CD14-positive monocyte (primary cell): ENCODE measurements at regions not wholly inside any gene's neighbourhood (a gene's known extent, or its start where the extent isn't known, plus 50 kb on each side); places are given as distances from the start of the nearest gene placed in this dataset.

Experiments used
- DNase-seq, 3 donors: peaks; one replicate each; pipeline ENCODE4 v3.0.0-alpha.2; 2011 to 2022
- H2AFZ ChIP-seq: 2 replicates; pipeline ENCODE4 v1.6.0; 2012; ENCODE audit warnings: mild to moderate bottlenecking, low read depth, low read length, inconsistent platforms; ENCODE audit not compliant: insufficient read depth, poor library complexity, severe bottlenecking
- H3K27ac ChIP-seq, 2 donors: 1 replicate in 1 of 2; 2 replicates in 1 of 2; pipeline ENCODE4 v1.5.1; 2012 to 2013; ENCODE audit warnings: low read length in 2 of 2, control low read depth in 1 of 2, inconsistent platforms in 1 of 2, low read depth in 1 of 2, mild to moderate bottlenecking in 1 of 2
- H3K27me3 ChIP-seq, 2 donors: one replicate each; pipeline versions ENCODE4 v1.6.0 to v1.6.1; 2011 to 2013; ENCODE audit warnings: low read length in 2 of 2; ENCODE audit not compliant: control insufficient read depth in 2 of 2, insufficient read depth in 2 of 2
- H3K36me3 ChIP-seq, 2 donors: replicated peaks in 1 of 2; 1 replicate in 1 of 2; 2 replicates in 1 of 2; pipeline versions ENCODE4 v1.5.1 to v1.6.1; 2012 to 2013; ENCODE audit warnings: low read length in 2 of 2, control low read depth in 1 of 2, inconsistent platforms in 1 of 2, mild to moderate bottlenecking in 1 of 2; ENCODE audit not compliant: insufficient read depth in 2 of 2, control insufficient read depth in 1 of 2
- H3K4me1 ChIP-seq, 2 donors: 1 replicate in 1 of 2; 2 replicates in 1 of 2; pipeline versions ENCODE4 v1.5.1 to v1.6.1; 2012 to 2013; ENCODE audit warnings: low read length in 2 of 2, control low read depth in 1 of 2, inconsistent platforms in 1 of 2, mild to moderate bottlenecking in 1 of 2, moderate library complexity in 1 of 2; ENCODE audit not compliant: insufficient read depth in 2 of 2, control insufficient read depth in 1 of 2
- H3K4me2 ChIP-seq: replicated peaks from 2 replicates; pipeline ENCODE3; 2012; ENCODE audit warnings: low read length, moderate library complexity, mild to moderate bottlenecking; ENCODE audit not compliant: poor library complexity, severe bottlenecking; ENCODE audit errors: extremely low read depth
- H3K4me3 ChIP-seq, 3 experiments: fragments of 200-600 bp in 1 of 3; sonication (generic) in 1 of 3; replicated peaks in 1 of 3; 1 replicate in 2 of 3; 2 replicates in 1 of 3; pipeline ENCODE4 v1.5.1; 2011 to 2013; ENCODE audit warnings: low read length in 3 of 3, mild to moderate bottlenecking in 3 of 3, control low read depth in 2 of 3, low read depth in 2 of 3, inconsistent platforms in 1 of 3, moderate library complexity in 1 of 3
- H3K79me2 ChIP-seq: 2 replicates; pipeline ENCODE4 v1.6.0; 2012; ENCODE audit warnings: mild to moderate bottlenecking, control low read depth, inconsistent platforms, low read length, moderate library complexity; ENCODE audit not compliant: insufficient read depth
- H3K9ac ChIP-seq: 2 replicates; pipeline ENCODE4 v1.6.0; 2017; ENCODE audit warnings: low read length, mild to moderate bottlenecking; ENCODE audit not compliant: insufficient read depth, poor library complexity, severe bottlenecking
- H3K9me3 ChIP-seq, 2 donors: replicated peaks in 1 of 2; 1 replicate in 1 of 2; 2 replicates in 1 of 2; pipeline versions ENCODE4 v1.5.1 to v1.6.1; 2012 to 2013; ENCODE audit warnings: low read length in 2 of 2, control low read depth in 1 of 2; ENCODE audit not compliant: control insufficient read depth in 1 of 2, insufficient read depth in 1 of 2
- H4K20me1 ChIP-seq: 2 replicates; pipeline ENCODE4 v1.6.0; 2012; ENCODE audit warnings: mild to moderate bottlenecking, low read length, control low read depth, moderate library complexity; ENCODE audit not compliant: insufficient read depth
- H3K27ac Mint-ChIP-seq, 7 donors: one replicate each; pipeline ENCODE4 v1.8.0; 2020; ENCODE audit warnings: mild to moderate bottlenecking in 7 of 7, mixed read lengths in 7 of 7, moderate library complexity in 6 of 7, inconsistent platforms in 2 of 7
- H3K27me3 Mint-ChIP-seq, 3 donors: one replicate each; pipeline ENCODE4 v1.8.0; 2021 to 2022; ENCODE audit warnings: low read depth in 3 of 3, mild to moderate bottlenecking in 3 of 3, mixed read lengths in 3 of 3, moderate library complexity in 3 of 3, inconsistent platforms in 1 of 3
- H3K36me3 Mint-ChIP-seq, 2 donors: one replicate each; pipeline ENCODE4 v1.8.0; 2020; ENCODE audit warnings: mixed read lengths in 2 of 2, inconsistent platforms in 1 of 2, mild to moderate bottlenecking in 1 of 2
- H3K4me1 Mint-ChIP-seq: one replicate; pipeline ENCODE4 v1.8.0; 2020; ENCODE audit warnings: mild to moderate bottlenecking, mixed read lengths
- H3K4me3 Mint-ChIP-seq, 2 donors: one replicate each; pipeline ENCODE4 v1.8.0; 2020; ENCODE audit warnings: mild to moderate bottlenecking in 2 of 2, mixed read lengths in 2 of 2, moderate library complexity in 1 of 2
- H3K9me3 Mint-ChIP-seq, 7 donors: one replicate each; pipeline ENCODE4 v1.8.0; 2020 to 2022; ENCODE audit warnings: mixed read lengths in 7 of 7, mild to moderate bottlenecking in 6 of 7, moderate library complexity in 6 of 7, inconsistent platforms in 2 of 7
- CTCF ChIP-seq: fragments of 200-600 bp; IDR thresholded peaks from one replicate; pipeline ENCODE4 v1.8.0; 2022; ENCODE audit warnings: antibody characterized with exemption, mild to moderate bottlenecking
- WGBS: methylation state at CpG from one replicate; pipeline ENCODE4 v1.1.5; 2013; ENCODE audit warnings: missing lambda C conversion rate; ENCODE audit not compliant: insufficient coverage; 5-methylcytosine and 5-hydroxymethylcytosine counted together
- intact Hi-C, 2 donors: fragments of 100-400 bp; cut with micrococcal nuclease; formaldehyde crosslinking; loops; one replicate each; pipeline versions ENCODE4 v1.15.0 to v1.15.1; 2023

- intact Hi-C loops: no loop called here
- no peaks in the 10 kb centered on the region for H3K4me1 ChIP-seq
- no peak overlapping the region for H3K27ac ChIP-seq
- H3K27me3 ChIP-seq: no peaks in the 10 kb centered on the region
- Mint-ChIP-seq H3K27ac (no peak overlapping the region), H3K36me3 (no peaks in the 10 kb centered on the region), H3K27me3 (no peaks in the 10 kb centered on the region), H3K4me1 (no peaks in the 10 kb centered on the region), H3K4me3 (no peak overlapping the region), H3K9me3 (peaks cover 0 to 9% (median 2%) of the 10 kb centered on the region in 7 donors)
- H2AFZ ChIP-seq: no peak overlapping the region
- no peaks in the 10 kb centered on the region for H4K20me1 ChIP-seq
- no peak for DNase-seq
- no peaks in the 10 kb centered on the region for H3K79me2 ChIP-seq
- peaks cover 0 to 8% of the 10 kb centered on the region in 2 donors for H3K9me3 ChIP-seq
- H3K4me3 ChIP-seq: no peak overlapping the region
- H3K9ac ChIP-seq: no peak overlapping the region
- no peaks in the 10 kb centered on the region for H3K36me3 ChIP-seq
- no peak overlapping the region for H3K4me2 ChIP-seq
- WGBS: no CpG with 5 or more reads among the region's 1 CpG
- TF ChIP-seq CTCF: no peak
Measured at GRCh38 chr6:102355578-102355977, 962.1 kb downstream of the GRIK2 start.

DNA sequence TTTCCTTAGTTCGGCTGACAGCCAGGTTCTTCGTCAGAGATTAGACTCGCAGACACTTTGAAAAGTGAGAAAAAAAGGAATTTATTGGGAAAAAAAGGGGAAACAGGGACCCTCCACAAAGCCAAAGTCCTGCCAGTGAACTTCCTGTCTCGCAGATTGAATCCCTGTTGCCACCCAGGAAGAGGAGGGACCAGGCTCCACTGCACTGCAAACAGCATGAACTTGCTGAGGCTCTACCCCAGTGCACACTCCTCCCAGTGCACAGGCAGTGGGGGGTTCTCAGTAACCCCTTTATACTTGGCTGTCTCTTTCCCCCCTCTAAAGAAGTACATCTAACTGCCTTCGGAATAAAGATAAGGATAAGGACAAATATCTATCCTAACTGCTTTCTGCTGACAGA is 959.0 kb downstream of the GRIK2 start:
- Mint-ChIP-seq H3K4me1 (no peaks in the 10 kb centered on the region), H3K27ac (no peak overlapping the region), H3K4me3 (no peak overlapping the region), H3K9me3 (peaks cover 0 to 9% (median 4%) of the 10 kb centered on the region in 7 donors), H3K27me3 (no peaks in the 10 kb centered on the region), H3K36me3 (no peaks in the 10 kb centered on the region)
- H3K9ac ChIP-seq: no peak overlapping the region
- intact Hi-C loops: no loop called here
- no peak overlapping the region for H3K27ac ChIP-seq
- H3K79me2 ChIP-seq: no peaks in the 10 kb centered on the region
- no peak for TF ChIP-seq CTCF
- WGBS: 73% methylated on average over 3 of the region's 5 CpGs
- no peaks in the 10 kb centered on the region for H3K27me3 ChIP-seq
- no peak overlapping the region for H3K4me3 ChIP-seq
- no peaks in the 10 kb centered on the region for H3K36me3 ChIP-seq
- H3K4me2 ChIP-seq: no peak overlapping the region
- H4K20me1 ChIP-seq: no peaks in the 10 kb centered on the region
- no peak for DNase-seq
- no peak overlapping the region for H2AFZ ChIP-seq
- peaks cover 0 to 8% of the 10 kb centered on the region in 2 donors for H3K9me3 ChIP-seq
- no peaks in the 10 kb centered on the region for H3K4me1 ChIP-seq
